NCI-H1417 treated with DMSO at 0.1 percent for 48 hours (cell line): ENCODE measurements at regions not wholly inside any gene's neighbourhood (a gene's known extent, or its start where the extent isn't known, plus 50 kb on each side); places are given as distances from the start of the nearest gene placed in this dataset.
A peak's percentile ranks its signal among the peaks of the same experiment; 100 is the strongest.

Experiments
- DNase-seq: peaks from one replicate; lab custom pipeline; 2025; lab: John Stamatoyannopoulos, UW

DNA sequence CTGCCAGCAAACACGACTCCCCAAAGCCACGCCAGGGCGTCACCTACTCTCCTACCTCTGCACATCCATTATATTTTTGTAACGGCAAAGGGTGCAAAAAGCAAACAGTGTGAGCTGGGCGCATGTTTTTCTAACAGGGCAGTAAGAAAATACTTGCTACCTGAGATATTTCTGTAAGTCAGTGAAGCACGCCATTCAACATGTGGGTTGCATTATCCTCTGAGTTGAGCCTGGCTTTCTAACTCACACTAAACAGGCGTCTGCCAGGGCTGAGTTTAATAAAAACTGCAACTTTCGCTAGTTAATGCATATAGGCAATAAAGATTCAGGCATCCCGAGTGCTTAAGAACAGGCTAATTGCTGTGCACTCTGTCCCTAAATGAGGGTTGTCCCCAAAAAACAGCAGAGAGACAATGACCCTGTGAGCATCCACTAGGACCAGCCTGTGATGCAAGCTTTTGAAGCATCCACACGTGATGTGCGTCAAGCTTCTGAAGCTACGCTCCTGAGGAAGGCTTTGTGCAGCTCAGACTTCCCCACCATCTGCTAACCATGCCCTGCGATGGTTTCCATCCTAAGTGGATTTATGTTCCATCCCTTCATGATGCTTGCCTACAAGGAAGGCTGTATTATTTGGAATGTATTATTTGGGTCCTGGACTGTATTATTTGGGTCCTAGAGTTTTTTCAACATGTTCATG, 70.0 kb upstream of the SIM2 start:
- no peak for DNase-seq

DNA sequence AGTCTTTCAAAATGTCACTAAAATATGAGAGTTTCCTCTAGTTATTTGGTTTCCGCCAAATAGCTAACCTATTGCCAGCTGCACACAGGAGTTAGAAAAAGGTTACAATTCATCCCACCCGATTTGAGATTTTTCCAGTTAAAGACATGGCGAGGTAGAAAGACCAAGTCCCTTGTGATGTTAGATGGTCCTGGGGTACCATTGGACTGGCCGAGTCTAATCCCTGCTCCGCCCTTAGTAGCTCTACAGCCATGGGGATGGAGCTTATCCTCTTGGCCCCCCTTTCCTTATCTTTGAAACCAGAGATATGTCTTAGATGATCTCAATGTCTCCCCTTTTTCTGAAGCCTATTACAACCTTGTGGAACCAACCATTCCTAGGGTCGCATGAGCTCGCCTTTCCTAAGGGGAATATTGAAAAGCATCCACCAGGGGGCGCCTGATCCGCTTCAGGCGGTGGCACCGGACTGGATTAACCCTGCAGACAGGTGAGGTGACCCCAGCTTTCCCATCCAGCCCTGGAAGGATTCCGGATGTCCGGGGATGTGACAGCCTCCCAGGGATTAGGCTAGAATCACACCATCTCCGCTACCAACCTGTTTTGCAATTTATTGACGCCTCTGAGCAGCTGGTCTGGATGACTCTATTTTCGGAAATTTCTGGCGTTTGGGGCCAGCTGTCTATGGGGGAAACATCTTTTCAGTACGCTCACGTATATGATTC, 68.3 kb upstream of the SIM2 start:
- DNase-seq, result peak; percentile 2

DNA sequence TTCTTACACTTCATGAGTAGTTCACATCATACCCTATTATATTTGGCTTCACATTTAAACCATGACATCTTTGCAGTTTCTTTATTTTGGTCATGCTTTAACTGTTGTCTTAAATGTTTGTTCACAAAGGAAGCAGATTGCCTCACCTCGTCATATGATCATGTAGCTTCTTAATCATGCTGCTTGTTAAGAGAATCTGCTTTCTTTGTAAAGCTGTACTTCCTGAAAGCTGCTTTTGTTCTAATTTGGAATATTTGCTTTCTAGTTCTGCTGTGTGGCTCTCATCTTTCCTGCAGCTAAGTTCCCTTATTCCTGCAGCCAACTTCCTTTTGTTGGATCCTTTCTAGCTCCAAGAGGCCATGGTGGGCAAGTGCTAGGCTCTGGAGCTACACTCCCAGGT, 62.9 kb upstream of the SIM2 start:
- DNase-seq, result no peak

DNA sequence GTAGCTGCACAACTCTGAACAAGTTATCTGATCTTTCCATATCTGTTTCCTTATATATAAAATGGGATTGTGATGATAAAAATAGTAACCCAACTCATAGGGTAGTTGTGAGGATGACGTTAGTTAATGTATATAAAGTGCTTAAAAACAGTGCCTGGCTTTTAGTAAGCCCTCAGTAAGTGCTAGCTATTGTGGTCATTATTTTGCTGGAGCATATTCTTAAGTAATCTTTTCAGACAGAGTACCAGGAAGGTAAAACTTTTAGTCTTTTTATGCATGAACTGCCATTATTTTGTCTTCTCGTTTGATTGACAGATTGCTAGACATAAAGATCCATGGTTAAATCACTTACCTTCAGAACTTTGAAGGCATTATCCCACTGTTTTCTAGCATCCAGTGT, 62.5 kb upstream of the SIM2 start:
- DNase-seq, result no peak

DNA sequence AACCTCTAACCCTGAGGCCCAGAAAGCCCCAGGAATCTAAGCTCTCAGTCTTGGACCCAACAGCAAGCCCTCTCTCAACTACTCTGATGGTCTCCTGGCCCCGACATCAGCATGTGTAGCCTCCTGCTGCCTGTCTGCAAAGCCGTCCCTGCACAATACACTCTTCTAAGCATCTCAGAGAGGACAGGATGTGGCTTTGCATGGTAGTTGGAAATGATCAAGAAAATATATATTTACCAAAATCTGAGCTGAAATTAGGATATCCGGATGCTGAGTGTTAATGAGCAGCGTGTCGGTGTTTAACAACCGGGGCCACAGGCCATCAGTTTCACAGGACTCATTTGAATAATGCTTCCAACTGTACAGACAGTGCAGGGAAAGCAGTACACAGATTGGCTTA, 59.1 kb upstream of the SIM2 start:
- DNase-seq, result no peak

DNA sequence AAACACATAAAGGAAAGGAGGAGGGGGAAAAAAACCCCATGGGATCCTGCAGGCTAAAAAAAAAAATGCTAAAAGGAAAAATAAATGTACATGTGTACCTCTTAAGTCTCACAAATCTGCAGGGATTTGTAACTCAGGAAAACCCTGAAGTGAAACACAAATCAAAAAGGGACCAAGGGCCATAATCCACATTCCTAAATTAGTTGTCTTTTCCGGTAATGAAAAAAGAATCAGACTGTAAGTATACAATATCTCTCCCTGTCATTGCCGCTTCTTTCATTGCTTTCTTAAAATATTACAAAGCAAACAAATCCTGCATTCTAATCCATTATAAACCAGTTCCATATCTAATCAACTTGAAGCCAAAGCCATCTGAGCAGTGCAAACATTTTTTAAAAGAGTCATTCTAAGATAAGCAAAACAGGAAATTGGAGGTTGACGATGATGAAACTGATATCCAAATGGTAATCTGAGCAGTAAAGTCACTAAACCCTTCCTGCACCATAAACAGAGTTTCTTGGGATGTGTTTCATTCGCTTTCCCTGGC, 58.7 kb upstream of the SIM2 start:
- no peak for DNase-seq

DNA sequence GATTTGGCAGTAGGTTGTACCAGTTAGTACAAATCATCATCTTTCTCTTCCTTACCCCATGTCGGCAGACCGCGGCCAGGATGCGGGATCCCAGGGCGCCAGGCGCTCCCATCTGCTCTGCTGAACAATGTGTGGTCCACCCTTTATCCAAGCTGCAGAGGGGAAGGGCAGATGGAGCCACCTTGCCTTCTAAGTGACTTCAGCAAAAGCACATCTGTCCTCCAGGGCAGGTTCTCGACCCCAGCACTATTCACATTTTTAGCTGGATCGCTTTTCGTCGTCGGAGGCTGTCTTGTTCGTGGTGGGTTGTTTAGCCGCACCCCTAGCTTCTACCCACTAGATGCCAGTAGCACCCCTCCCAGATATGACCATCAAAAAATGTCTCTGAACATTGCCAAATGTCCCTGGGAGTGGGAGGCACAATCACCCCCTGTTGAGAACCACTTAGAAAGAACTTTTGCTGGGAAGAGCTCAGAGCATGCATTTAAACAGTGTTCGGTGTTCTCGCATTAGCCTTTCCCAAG, 58.1 kb upstream of the SIM2 start:
- DNase-seq, result no peak

DNA sequence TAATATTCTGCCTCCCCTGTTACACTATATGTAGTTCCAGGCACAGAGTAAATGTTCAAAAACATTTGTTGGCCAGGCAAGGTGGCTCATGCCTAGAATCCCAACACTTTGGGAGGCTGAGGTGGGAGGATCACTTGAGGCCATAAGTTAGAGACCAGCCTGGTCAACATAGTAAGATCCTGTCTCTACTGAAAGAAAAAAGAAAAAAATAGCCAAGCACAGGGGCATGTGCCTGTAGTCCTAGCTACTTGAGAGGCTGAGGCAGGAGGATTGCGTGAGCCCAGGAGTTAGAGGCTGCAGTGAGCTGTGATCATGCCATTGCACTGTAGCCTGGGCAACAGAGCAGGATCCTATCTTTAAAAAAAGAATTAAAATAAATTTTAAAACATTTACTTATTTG, 57.6 kb upstream of the SIM2 start:
- no peak for DNase-seq

DNA sequence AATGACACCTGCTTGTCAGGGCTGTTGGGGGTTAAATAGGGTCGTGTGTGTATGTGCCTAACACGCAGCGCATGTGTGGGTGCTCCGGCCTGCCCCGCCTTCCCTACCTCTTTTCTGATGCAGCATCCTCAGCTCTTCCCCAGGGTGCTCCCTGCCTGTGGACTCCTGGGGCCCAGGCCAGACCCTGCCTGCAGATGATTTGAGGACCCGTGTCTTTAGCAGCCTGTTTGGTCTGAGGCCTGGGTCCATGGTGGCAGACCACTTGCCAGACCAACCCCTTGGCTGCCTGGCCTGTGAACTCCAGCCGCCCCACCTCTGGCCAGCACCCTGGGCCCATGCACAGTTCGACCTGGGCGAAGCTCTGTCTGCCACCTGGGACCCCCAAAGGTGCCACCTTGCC, 57.0 kb upstream of the SIM2 start:
- DNase-seq, result no peak

DNA sequence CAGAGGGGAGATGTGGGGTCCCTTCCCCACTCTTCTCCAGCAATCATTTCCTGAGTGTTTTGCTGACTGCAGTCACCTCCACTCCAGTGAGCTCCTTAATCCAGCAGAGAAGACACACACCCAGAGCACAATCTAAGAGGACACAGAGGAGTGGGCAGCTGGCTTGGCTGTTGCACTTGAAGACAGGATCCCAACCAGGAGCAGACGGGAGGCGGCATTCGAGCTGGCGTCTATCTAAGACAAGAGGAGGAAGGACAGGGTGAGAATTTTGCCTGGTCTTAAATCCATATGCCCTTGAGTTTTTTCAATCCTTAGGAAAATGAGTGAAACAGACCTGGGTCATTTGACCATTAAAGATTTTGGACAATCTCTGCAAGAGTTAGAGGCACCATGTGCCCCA, 56.1 kb upstream of the SIM2 start:
- no peak for DNase-seq

DNA sequence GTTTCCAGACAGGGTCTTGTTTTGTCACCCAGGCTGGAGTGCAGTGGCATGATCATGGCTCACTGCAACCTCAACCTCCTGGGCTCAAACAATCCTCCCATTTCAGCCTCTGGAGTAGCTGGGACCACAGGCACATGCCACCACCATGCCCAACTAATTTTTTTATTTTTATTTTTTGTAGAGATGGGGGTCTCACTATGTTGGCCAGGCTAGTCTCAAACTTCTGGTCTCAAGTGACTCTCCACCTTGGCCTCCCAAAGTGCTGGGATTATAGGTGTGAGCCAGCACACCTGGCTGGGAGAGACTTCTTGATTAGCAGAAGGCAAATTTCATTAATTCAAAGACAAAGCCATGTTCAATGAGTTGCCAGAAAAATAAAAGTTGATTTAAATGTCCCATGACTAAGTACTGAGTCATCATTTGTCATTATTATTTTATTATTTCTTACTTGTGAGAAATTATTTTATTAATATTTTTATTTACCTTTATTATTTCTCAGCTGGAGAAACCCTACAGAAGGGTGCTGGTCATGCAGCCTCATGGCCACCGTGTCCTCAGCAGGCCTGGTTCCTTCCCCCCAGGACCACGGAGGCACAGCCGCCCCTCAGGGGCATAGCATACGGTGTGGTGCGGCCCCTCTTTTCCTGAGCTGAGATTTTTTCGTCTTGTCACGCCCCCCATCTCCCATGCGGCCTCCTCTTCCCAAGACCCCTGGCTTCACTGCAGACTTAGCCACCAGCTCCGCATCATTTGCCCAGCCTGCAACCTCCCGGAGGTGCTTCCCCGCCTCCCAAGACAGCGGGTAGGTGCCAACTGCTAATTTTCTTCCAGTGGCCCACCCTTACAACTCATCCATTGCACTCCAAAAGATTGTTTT, 55.3 kb upstream of the SIM2 start:
- no peak for DNase-seq

DNA sequence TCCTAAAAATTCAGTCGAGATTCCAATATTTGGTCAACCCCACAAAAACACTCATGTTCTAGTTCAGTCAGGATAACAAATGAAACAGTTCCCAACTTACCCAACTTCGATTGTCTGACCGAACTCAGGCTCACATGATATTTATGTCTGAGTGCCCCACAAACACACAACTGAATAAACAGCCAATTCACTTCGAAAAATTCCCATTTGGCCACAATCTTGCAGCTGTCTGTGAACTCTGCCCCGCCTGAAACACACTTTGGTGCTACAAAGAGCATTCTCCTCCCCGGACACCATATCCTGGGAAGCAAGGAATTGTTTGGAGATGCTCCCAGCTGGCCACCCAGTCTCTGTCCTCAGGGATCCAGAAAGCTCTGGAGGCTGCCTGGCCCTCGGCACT, 52.9 kb upstream of the SIM2 start:
- DNase-seq, result no peak

DNA sequence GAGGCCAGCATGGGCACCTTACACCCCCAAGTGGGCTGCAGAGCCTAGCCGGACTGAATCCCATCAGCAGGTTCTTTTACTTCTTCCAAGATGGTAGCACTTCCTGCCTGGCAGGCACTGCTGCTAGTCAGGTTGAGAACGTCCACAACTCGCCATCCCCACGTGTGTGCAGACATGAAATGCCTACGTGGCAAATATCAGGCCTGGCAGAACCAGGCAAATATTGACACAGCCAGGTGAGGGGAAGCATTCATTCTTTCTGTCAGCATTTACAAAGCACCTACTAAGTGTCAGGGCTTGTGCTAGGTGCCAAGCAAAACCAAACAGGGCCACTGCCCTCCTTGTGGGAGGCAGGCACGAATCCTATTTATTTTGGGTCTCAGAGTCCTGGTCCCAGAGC, 52.3 kb upstream of the SIM2 start:
- no peak for DNase-seq

DNA sequence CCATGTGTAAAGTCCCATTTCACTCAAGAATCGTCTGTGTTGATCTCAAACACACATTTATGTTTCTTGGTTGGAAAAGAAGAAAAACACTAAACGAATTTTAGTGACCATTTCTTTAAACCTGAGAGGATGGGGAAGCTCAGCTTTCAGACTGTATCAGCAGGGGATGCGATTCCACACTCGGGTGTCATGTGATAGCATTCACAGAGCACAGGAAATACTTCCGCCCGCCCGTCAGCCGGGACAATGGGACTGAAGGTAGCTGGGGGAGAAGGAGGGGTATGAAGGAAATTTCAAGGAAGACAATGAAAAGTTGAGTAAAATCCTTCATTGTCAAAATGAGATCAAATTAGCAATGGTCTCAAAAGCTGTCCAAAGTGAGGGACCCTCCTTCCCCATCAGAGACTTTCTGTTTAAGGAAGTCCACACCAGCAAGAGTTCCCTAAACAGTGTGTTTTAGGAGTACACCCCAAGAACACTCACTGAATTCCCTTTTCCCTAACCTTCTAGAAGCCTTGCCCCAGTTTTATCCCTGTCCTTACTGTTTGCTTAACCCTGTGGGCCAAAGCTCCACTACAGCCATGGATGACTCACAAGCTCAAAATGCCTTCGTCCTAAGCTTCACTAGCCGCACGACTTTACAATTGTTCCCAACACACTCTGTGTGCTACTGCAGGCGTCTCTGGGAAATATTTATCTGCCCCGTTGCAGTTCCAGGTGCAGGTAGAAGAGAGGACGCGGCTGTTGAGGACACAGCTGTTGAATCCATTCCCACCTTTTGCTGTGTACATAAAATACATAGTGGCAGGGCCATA, 51.4 kb upstream of the SIM2 start:
- no peak for DNase-seq
